ENCODE measurements at regions not wholly inside any gene's neighbourhood (a gene's known extent, or its start where the extent isn't known, plus 50 kb on each side); places are given as distances from the start of the nearest gene placed in this dataset.

GRCh38 chr16:14372471-14372870 is 257.6 kb downstream of the PARN start:
- TF ChIP-seq CTCF (conservative IDR thresholded peaks at IDR 0.05; ENCODE audit: low read depth, low read length) (no peak), USF2 (IDR thresholded peaks at IDR 0.05; ENCODE audit: low read depth, low read length) (no peak), POLR2A (IDR thresholded peaks at IDR 0.05; ENCODE audit: low read depth, low read length) (no peak)
